Uterus (tissue), 3 donors: ENCODE measurements at regions not wholly inside any gene's neighbourhood (a gene's known extent, or its start where the extent isn't known, plus 50 kb on each side); places are given as distances from the start of the nearest gene placed in this dataset.

Experiments
- DNase-seq, 2 donors: peaks; one replicate each; pipeline ENCODE4 v3.0.0-alpha.2; 2019 to 2020
- H3K27ac ChIP-seq, 2 donors: fragments of 200-600 bp; sonication (generic); 1 replicate in 1 of 2; 2 replicates in 1 of 2; pipeline ENCODE4 v1.5.1; 2016 to 2018
- H3K27me3 ChIP-seq, 2 donors: fragments of 200-600 bp; sonication (generic); one replicate each; pipeline ENCODE4 v1.5.1; 2018 to 2019; ENCODE audit warnings: control low read depth in 1 of 2
- H3K36me3 ChIP-seq, 2 donors: fragments of 200-600 bp; sonication (generic); one replicate each; pipeline ENCODE4 v1.5.1; 2019; ENCODE audit warnings: control low read depth in 1 of 2
- H3K4me1 ChIP-seq, 2 donors: fragments of 200-600 bp; sonication (generic); one replicate each; pipeline ENCODE4 v1.5.1; 2018 to 2019; ENCODE audit warnings: control low read depth in 1 of 2
- H3K4me3 ChIP-seq, 2 donors: fragments of 200-600 bp; sonication (generic); 1 replicate in 1 of 2; 2 replicates in 1 of 2; pipeline ENCODE4 v1.5.1; 2018 to 2019; ENCODE audit warnings: mild to moderate bottlenecking in 1 of 2
- H3K9me3 ChIP-seq, 2 donors: fragments of 200-600 bp; sonication (generic); one replicate each; pipeline ENCODE4 v1.5.1; 2019; ENCODE audit warnings: control low read depth in 1 of 2
- CTCF ChIP-seq, 4 experiments: fragments of 200-600 bp in 2 of 4; fragments of 450-650 bp in 2 of 4; sonication (generic) in 2 of 4; IDR thresholded peaks; one replicate each; pipeline ENCODE4 v1.5.1; 2016 to 2019; ENCODE audit warnings: antibody characterized with exemption in 4 of 4, mild to moderate bottlenecking in 2 of 4, moderate library complexity in 1 of 4
- POLR2A ChIP-seq, 2 donors: fragments of 450-650 bp; IDR thresholded peaks; one replicate each; pipeline ENCODE4 v1.6.1; 2016; ENCODE audit warnings: antibody characterized with exemption in 2 of 2, mild to moderate bottlenecking in 1 of 2, moderate library complexity in 1 of 2
- intact Hi-C: fragments of 100-400 bp; cut with DNase I; formaldehyde crosslinking; loops from one replicate; pipeline ENCODE4 v1.15.1; 2023; ENCODE audit warnings: low total_unique reads
- donor health status: DM: yes; HTN: yes; CAD: no.

DNA sequence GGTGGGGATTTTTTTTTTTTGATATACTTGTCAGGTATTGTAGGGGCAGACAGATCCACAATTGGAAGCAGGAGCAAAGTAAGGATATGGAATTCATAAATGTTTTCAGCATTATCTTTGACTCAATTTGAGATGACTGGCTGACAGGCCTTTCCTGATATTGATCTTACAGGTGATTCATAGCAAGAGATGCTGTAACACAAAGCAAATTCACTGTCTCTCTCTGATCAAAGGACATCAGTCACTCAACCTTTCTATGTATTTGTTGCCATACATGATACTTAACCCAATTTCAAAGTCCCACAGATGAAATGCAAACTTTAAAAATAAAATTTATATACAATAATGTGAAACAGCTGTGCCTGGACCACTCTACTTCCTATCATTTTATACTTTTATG is 1506.9 kb downstream of the AACS start:
- intact Hi-C loops, result no loop called here
- H3K36me3 ChIP-seq, result no peaks in the 10 kb centered on the region
- TF ChIP-seq POLR2A (IDR thresholded peaks at IDR 0.05) (no peak), CTCF (IDR thresholded peaks at IDR 0.05) (no peak)
- no peaks in the 10 kb centered on the region for H3K27me3 ChIP-seq
- DNase-seq, result no peak
- H3K9me3 ChIP-seq, result no peaks in the 10 kb centered on the region
- H3K27ac ChIP-seq, result no peak overlapping the region
- no peaks in the 10 kb centered on the region for H3K4me1 ChIP-seq
- H3K4me3 ChIP-seq, result no peak overlapping the region

DNA sequence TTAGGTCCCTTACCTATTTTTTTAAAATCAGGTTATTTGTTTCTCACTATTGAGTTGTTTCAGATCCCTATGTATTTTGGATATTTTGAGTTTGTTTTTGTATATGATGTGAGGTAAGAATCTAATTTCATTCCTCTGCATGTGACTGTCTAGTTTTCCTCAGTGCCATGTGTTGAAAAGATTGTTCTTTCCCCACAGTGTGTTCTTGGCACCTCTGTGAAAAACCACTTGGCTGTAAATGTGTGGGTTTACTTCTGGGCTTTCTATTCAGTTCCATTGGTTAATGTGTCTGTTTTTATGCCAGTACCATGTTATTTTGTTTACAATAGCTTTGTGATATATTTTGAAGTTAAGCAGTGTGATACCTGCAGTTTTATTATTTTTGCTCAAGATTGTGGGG is 1516.4 kb downstream of the AACS start:
- H3K9me3 ChIP-seq, result no peaks in the 10 kb centered on the region
- no peaks in the 10 kb centered on the region for H3K4me1 ChIP-seq
- intact Hi-C loops, result no loop called here
- H3K27me3 ChIP-seq, result no peaks in the 10 kb centered on the region
- TF ChIP-seq POLR2A (IDR thresholded peaks at IDR 0.05), result no peak
- no peak overlapping the region for H3K27ac ChIP-seq
- DNase-seq, result no peak
- H3K4me3 ChIP-seq, result no peak overlapping the region
- H3K36me3 ChIP-seq, result no peaks in the 10 kb centered on the region

DNA sequence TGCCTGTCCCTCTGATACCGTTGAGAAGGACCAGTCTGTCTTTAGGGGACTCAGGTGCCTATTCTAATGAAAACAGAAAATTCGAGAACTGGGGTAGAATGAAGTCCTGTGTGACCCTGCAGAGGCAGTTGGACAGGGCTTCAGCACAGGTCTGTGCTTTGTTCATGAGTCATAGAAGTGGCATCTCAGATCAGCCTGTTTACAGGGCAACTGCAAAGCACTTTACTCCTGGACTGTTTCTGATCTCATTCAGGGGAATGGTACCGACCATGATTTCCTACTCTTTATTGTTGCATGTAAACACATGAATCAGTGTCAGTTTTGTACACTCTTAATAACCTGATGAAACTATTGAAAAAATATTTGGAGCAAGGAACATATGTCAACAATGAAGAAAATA is 1517.0 kb downstream of the AACS start:
- Histone ChIP-seq H3K9me3 (no peaks in the 10 kb centered on the region), H3K27ac (no peak overlapping the region), H3K4me3 (no peak overlapping the region), H3K4me1 (no peaks in the 10 kb centered on the region), H3K36me3 (no peaks in the 10 kb centered on the region), H3K27me3 (no peaks in the 10 kb centered on the region)
- intact Hi-C loops, result no loop called here
- no peak for DNase-seq
- TF ChIP-seq CTCF (IDR thresholded peaks at IDR 0.05) (no peak), POLR2A (IDR thresholded peaks at IDR 0.05) (no peak)

DNA sequence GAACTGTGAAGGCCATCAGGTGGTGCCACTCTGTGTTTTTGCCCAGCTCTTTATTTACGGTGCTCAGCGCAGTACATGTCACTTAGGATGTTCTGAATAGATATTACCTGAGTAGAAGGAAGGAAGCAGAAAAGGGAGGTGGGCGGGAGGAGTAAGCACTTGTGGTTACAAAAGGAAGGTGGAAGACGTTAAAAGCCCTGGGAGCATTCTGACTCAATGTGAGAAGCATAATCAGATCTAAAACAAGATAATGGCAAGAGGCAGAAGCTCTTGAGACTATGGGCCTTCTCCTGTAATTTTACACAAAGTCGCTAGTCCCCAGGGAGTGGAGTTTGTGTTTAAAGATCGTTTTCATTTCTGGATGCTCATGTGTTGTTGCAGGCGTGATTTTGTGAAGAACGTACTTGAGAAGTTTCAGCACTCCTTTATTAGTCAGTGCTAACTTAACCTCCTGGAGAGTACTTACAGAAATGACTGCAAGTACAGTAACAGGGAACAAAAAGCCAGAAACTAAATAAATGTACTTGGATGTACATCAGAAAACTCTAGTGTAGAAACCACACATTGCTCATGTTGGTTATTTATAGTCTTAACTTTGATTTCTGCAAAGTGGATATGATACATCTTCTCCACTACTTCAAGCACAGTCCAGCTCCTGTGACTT is 1523.5 kb downstream of the AACS start:
- Histone ChIP-seq H3K4me1 (no peaks in the 10 kb centered on the region), H3K27me3 (no peaks in the 10 kb centered on the region), H3K36me3 (no peaks in the 10 kb centered on the region), H3K9me3 (no peaks in the 10 kb centered on the region), H3K27ac (no peak overlapping the region), H3K4me3 (no peak overlapping the region)
- TF ChIP-seq CTCF (IDR thresholded peaks at IDR 0.05) (no peak), POLR2A (IDR thresholded peaks at IDR 0.05) (no peak)
- DNase-seq, result no peak
- intact Hi-C loops, result no loop called here

GRCh38 chr12:126591533-126591932 is 1526.3 kb downstream of the AACS start:
- no peak for TF ChIP-seq CTCF (IDR thresholded peaks at IDR 0.05)
- TF ChIP-seq POLR2A (IDR thresholded peaks at IDR 0.05), result no peak
- intact Hi-C loops, result no loop called here
- no peak overlapping the region for H3K27ac ChIP-seq
- H3K27me3 ChIP-seq, result no peaks in the 10 kb centered on the region
- no peaks in the 10 kb centered on the region for H3K4me1 ChIP-seq
- no peak for DNase-seq
- no peaks in the 10 kb centered on the region for H3K9me3 ChIP-seq
- no peaks in the 10 kb centered on the region for H3K36me3 ChIP-seq
- no peak overlapping the region for H3K4me3 ChIP-seq
